Stomach (tissue), 8 donors: ENCODE measurements at regions not wholly inside any gene's neighbourhood (a gene's known extent, or its start where the extent isn't known, plus 50 kb on each side); places are given as distances from the start of the nearest gene placed in this dataset.

Experiments used
- DNase-seq, 2 donors: peaks; one replicate each; pipeline versions ENCODE4 v3.0.0 to v3.0.0-alpha.2; 2013 to 2019
- H3K27ac ChIP-seq, 5 donors: fragments of 200-600 bp in 4 of 5; sonication (generic) in 4 of 5; one replicate each; pipeline ENCODE4 v1.5.1; 2013 to 2019; ENCODE audit warnings: mild to moderate bottlenecking in 1 of 5, moderate library complexity in 1 of 5
- H3K27me3 ChIP-seq, 3 donors: fragments of 200-600 bp; sonication (generic); one replicate each; pipeline ENCODE4 v1.5.1; 2017 to 2019; ENCODE audit warnings: mixed run types in 1 of 3
- H3K36me3 ChIP-seq, 4 donors: fragments of 200-600 bp; sonication (generic); 1 replicate in 3 of 4; 2 replicates in 1 of 4; pipeline ENCODE4 v1.5.1; 2016 to 2019
- H3K4me1 ChIP-seq, 4 donors: fragments of 200-600 bp; sonication (generic); one replicate each; pipeline ENCODE4 v1.5.1; 2016 to 2019
- H3K4me3 ChIP-seq, 4 donors: fragments of 200-600 bp; sonication (generic) in 3 of 4; one replicate each; pipeline ENCODE4 v1.5.1; 2016 to 2019; ENCODE audit warnings: mild to moderate bottlenecking in 1 of 4
- H3K9me3 ChIP-seq, 4 donors: fragments of 200-600 bp; sonication (generic); one replicate each; pipeline ENCODE4 v1.5.1; 2016 to 2019
- EP300 ChIP-seq: sonication (generic); formaldehyde crosslinking; IDR thresholded peaks from one replicate; pipeline ENCODE4 v1.6.1; 2017; ENCODE audit warnings: antibody characterized with exemption
- POLR2A ChIP-seq, 4 donors: fragments of 450-650 bp; IDR thresholded peaks; one replicate each; pipeline ENCODE4 v1.6.1; 2016; ENCODE audit warnings: antibody characterized with exemption in 4 of 4, control low read depth in 2 of 4, mild to moderate bottlenecking in 1 of 4, moderate library complexity in 1 of 4
- POLR2AphosphoS5 ChIP-seq, 3 donors: sonication (generic); formaldehyde crosslinking; IDR thresholded peaks; one replicate each; pipeline ENCODE4 v1.6.1; 2016; ENCODE audit warnings: antibody characterized with exemption in 3 of 3
- WGBS, 5 donors: extraction: QIAGEN DNeasy Blood & Tissue Kit in 3 of 5; methylation state at CpG; one replicate each; pipeline versions ENCODE4 v1.1.5 to v1.1.7; 2013 to 2018; 5-methylcytosine and 5-hydroxymethylcytosine counted together
- intact Hi-C: fragments of 100-400 bp; cut with DNase I; formaldehyde crosslinking; loops from one replicate; pipeline ENCODE4 v1.15.1; 2023; ENCODE audit warnings: low total_unique reads
- TF ChIP-seq, protein P1 (sequence below), 7 experiments: fragments of 450-650 bp in 4 of 7; fragments of 200-600 bp in 3 of 7; sonication (generic) in 3 of 7; IDR thresholded peaks; one replicate each; pipeline ENCODE4 v1.5.1; 2016 to 2019; ENCODE audit warnings: antibody characterized with exemption in 7 of 7, control low read depth in 2 of 7, mild to moderate bottlenecking in 1 of 7
- donor health status: healthy with polysubstance abuse.
- donor health status: Bipolar disorder and iron deficiency.
- donor health status: healthy.

DNA sequence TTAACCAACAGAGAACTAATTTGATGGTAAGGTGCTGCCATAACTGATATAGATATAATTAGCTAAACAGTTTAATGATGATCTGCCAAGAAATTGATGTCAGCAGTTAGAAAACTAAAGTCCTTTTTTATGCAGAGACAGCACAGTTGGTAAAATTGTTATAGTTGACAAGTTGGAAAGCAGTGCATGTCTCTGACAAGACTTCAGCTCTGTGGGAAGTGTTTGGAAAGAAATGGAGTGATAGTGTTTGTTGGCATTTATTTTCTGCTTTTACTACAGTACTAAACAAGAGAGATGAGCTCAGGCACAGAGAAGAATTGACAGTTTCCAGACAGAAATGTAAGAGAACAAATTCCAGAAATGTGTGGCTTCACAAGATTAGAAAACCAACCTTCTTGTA lies 523.5 kb upstream of the BCHE start:
- Histone ChIP-seq H3K4me3 (no peak overlapping the region), H3K27ac (no peak overlapping the region), H3K4me1 (no peaks in the 10 kb centered on the region), H3K36me3 (no peaks in the 10 kb centered on the region), H3K9me3 (peaks cover 0 to 4% (median 0%) of the 10 kb centered on the region in 4 donors), H3K27me3 (no peaks in the 10 kb centered on the region)
- TF ChIP-seq EP300 (no peak), POLR2A (IDR thresholded peaks at IDR 0.05) (no peak), POLR2AphosphoS5 (IDR thresholded peaks at IDR 0.05) (no peak)
- TF ChIP-seq, protein P1, sequence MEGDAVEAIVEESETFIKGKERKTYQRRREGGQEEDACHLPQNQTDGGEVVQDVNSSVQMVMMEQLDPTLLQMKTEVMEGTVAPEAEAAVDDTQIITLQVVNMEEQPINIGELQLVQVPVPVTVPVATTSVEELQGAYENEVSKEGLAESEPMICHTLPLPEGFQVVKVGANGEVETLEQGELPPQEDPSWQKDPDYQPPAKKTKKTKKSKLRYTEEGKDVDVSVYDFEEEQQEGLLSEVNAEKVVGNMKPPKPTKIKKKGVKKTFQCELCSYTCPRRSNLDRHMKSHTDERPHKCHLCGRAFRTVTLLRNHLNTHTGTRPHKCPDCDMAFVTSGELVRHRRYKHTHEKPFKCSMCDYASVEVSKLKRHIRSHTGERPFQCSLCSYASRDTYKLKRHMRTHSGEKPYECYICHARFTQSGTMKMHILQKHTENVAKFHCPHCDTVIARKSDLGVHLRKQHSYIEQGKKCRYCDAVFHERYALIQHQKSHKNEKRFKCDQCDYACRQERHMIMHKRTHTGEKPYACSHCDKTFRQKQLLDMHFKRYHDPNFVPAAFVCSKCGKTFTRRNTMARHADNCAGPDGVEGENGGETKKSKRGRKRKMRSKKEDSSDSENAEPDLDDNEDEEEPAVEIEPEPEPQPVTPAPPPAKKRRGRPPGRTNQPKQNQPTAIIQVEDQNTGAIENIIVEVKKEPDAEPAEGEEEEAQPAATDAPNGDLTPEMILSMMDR (IDR thresholded peaks at IDR 0.05), result no peak
- no peak for DNase-seq
- intact Hi-C loops, result no loop called here

DNA sequence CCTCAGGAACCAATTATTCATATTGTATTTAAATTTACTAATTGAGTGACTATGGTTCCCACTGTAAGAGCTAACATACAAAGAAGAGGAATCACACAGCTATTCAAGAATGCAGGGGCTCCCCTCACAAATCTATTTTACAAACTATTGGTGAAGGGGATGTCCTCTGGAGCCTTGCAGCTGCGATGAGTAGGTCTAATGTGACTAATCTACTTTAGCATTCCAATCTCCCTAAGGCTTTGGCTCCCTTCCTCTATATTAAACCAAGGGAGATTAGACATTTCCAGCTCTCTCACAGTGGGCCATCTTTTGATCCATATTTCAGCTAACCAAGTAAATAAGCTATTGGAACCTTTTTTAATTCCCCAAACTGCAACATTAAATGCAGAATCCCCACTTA lies 514.2 kb upstream of the BCHE start:
- WGBS, 5 donors, result 48 to 59% (median 54%) methylated on average over 1 of the region's 1 CpG
- intact Hi-C loops, result no loop called here
- TF ChIP-seq EP300 (no peak), POLR2A (IDR thresholded peaks at IDR 0.05) (no peak), POLR2AphosphoS5 (IDR thresholded peaks at IDR 0.05) (no peak)
- TF ChIP-seq, protein P1 (IDR thresholded peaks at IDR 0.05), result no peak

DNA sequence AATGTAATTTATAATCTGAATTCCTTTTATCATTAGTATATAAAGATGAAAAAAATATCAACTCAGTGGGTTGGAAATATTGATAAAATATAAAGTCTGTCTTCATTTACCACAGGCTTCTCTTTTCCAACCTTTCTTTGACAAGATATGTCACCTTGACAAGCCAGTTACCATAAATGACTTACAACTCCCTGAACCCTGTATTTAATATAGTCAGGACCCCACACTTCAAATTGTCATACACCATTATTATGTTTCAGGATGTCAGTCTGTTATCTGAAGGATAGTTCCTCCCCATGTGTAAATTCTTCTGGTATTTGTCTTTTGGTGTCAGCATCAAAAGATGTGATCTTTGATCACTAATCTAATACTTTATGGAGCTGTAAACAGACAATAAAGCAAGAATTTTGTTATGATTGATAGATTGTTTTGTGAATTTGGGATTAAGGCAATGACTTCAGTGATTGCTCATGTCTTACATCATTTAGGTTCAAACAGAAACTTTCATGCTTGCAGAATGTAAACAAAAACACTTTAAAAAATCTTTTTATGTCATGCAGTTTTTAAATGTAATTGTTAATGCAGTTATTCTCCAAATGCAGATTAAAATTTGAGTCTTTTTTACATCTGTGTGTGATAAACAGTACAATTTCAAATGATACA lies 503.5 kb upstream of the BCHE start:
- intact Hi-C loops, result no loop called here
- no peak overlapping the region for H3K27ac ChIP-seq
- no peak for DNase-seq
- peaks cover 0 to 5% (median 0%) of the 10 kb centered on the region in 4 donors for H3K9me3 ChIP-seq
- H3K27me3 ChIP-seq, result no peaks in the 10 kb centered on the region
- H3K36me3 ChIP-seq, result no peaks in the 10 kb centered on the region
- H3K4me3 ChIP-seq, result no peak overlapping the region
- TF ChIP-seq POLR2A (IDR thresholded peaks at IDR 0.05) (no peak), POLR2AphosphoS5 (IDR thresholded peaks at IDR 0.05) (no peak), EP300 (no peak)
- TF ChIP-seq, protein P1 (IDR thresholded peaks at IDR 0.05), result no peak
- no peaks in the 10 kb centered on the region for H3K4me1 ChIP-seq

More for the DNA sequence above, 514.2 kb upstream of the BCHE start:
- peaks cover 0 to 39% (median 15%) of the 10 kb centered on the region in 4 donors for H3K9me3 ChIP-seq
- H3K36me3 ChIP-seq, result no peaks in the 10 kb centered on the region
- no peak for DNase-seq
- H3K4me1 ChIP-seq, result no peaks in the 10 kb centered on the region
- no peaks in the 10 kb centered on the region for H3K27me3 ChIP-seq
- H3K27ac ChIP-seq, result no peak overlapping the region
- H3K4me3 ChIP-seq, result no peak overlapping the region

DNA sequence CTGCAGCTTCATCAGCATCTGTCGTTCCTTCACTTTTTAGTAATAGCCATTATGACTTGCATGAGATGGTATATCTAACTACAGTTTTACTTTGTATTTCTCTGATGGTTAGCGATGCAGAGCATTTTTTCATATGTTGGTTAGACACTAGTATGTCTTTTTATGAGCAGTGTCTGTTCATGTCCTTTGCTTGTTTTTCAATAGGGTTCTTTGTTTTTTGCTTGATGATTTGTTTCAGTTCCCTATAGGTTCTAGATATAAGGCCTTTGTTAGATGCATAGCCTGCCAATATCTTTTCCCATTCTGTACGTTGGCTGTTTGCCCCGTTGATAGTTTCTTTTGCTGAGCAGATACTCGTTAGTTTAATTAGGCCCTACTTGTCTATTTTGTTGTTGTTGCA lies 487.2 kb upstream of the BCHE start:
- Histone ChIP-seq H3K9me3 (no peaks in the 10 kb centered on the region), H3K4me1 (no peaks in the 10 kb centered on the region), H3K4me3 (no peak overlapping the region), H3K27me3 (no peaks in the 10 kb centered on the region), H3K27ac (no peak overlapping the region), H3K36me3 (no peaks in the 10 kb centered on the region)
- intact Hi-C loops, result no loop called here
- 80 to 91% (median 87%) methylated on average over 5 of the region's 5 CpGs for WGBS, 5 donors
- DNase-seq, result no peak
- no peak for TF ChIP-seq EP300

DNA sequence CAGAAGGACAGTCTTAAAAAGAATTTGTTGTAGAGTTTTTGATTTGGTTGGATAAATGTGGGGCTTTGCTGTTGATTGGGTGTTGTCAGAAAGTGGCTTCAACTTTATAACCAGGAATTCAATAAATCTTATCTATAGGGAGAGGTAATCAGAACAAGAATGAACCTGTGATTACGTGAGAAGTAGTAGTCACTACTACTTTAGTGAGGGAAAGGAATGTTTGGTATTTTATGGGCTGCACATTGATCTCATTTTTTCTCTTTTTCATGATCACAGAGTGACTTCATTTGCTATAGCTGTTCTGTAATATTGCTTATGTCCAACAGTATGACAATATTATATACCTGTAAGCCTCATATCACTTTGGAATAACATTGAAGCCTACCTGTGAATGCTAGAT lies 485.2 kb upstream of the BCHE start:
- intact Hi-C loops, result no loop called here
- 33 to 63% (median 42%) methylated on average over 1 of the region's 1 CpG for WGBS, 5 donors
- H3K9me3 ChIP-seq, result no peaks in the 10 kb centered on the region
- no peaks in the 10 kb centered on the region for H3K4me1 ChIP-seq
- no peak for DNase-seq
- no peaks in the 10 kb centered on the region for H3K27me3 ChIP-seq
- no peaks in the 10 kb centered on the region for H3K36me3 ChIP-seq
- H3K4me3 ChIP-seq, result no peak overlapping the region
- H3K27ac ChIP-seq, result no peak overlapping the region
- TF ChIP-seq EP300, result no peak
- no peak for TF ChIP-seq POLR2AphosphoS5 (IDR thresholded peaks at IDR 0.05)
- TF ChIP-seq, protein P1 (IDR thresholded peaks at IDR 0.05), result no peak
- TF ChIP-seq POLR2A (IDR thresholded peaks at IDR 0.05), result no peak
